Astrocyte (in vitro differentiated cells and primary cell): ENCODE measurements at regions not wholly inside any gene's neighbourhood (a gene's known extent, or its start where the extent isn't known, plus 50 kb on each side); places are given as distances from the start of the nearest gene placed in this dataset.

Source experiments
- EZH2 ChIP-seq: IDR thresholded peaks from 2 replicates; pipeline ENCODE4 v1.6.1; 2012; ENCODE audit warnings: mild to moderate bottlenecking, low read length, inconsistent platforms; ENCODE audit not compliant: insufficient read depth
- TF ChIP-seq, protein P1 (sequence below): IDR thresholded peaks from 2 replicates; pipeline ENCODE4 v1.5.1; 2011; ENCODE audit warnings: low read depth, mild to moderate bottlenecking, inconsistent platforms, low read length, moderate library complexity; ENCODE audit not compliant: insufficient read depth

DNA sequence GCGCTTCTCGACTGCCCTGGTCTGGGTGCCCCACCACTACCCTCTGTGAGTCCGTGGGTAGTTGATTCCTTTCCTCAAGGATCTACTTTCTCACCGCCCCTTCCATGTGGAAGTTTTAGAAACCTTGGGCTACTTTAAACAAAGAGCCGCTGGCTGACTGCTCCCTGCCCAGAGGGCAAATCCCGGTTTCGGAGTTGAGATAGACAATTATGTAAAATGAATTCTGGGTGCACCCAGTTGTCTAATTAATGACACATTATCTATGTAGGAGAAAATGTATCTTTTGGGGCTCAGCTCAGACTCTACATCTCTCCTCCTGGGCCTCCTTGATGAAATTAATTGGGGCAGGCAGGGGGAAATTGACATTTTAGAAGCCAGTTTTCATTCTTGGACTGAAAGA, 305.4 kb downstream of the UQCRFS1 start:
- TF ChIP-seq, protein P1, sequence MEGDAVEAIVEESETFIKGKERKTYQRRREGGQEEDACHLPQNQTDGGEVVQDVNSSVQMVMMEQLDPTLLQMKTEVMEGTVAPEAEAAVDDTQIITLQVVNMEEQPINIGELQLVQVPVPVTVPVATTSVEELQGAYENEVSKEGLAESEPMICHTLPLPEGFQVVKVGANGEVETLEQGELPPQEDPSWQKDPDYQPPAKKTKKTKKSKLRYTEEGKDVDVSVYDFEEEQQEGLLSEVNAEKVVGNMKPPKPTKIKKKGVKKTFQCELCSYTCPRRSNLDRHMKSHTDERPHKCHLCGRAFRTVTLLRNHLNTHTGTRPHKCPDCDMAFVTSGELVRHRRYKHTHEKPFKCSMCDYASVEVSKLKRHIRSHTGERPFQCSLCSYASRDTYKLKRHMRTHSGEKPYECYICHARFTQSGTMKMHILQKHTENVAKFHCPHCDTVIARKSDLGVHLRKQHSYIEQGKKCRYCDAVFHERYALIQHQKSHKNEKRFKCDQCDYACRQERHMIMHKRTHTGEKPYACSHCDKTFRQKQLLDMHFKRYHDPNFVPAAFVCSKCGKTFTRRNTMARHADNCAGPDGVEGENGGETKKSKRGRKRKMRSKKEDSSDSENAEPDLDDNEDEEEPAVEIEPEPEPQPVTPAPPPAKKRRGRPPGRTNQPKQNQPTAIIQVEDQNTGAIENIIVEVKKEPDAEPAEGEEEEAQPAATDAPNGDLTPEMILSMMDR, result no peak
- no peak for TF ChIP-seq EZH2
